Ascending aorta (tissue), 2 donors: ENCODE measurements at regions not wholly inside any gene's neighbourhood (a gene's known extent, or its start where the extent isn't known, plus 50 kb on each side); places are given as distances from the start of the nearest gene placed in this dataset.

Source experiments
- DNase-seq, 2 donors: peaks; one replicate each; pipeline ENCODE4 v3.0.0-alpha.2; 2019; ENCODE audit warnings: low spot score in 2 of 2
- H3K27ac ChIP-seq, 2 donors: fragments of 200-600 bp; sonication (generic); one replicate each; pipeline ENCODE4 v1.5.1; 2016 to 2017; ENCODE audit warnings: mild to moderate bottlenecking in 1 of 2
- H3K27me3 ChIP-seq: fragments of 200-600 bp; sonication (generic); one replicate; pipeline ENCODE4 v1.5.1; 2017
- H3K36me3 ChIP-seq, 2 donors: fragments of 200-600 bp; sonication (generic); one replicate each; pipeline ENCODE4 v1.5.1; 2016
- H3K4me1 ChIP-seq, 2 donors: fragments of 200-600 bp; sonication (generic); one replicate each; pipeline ENCODE4 v1.5.1; 2016 to 2017; ENCODE audit warnings: mild to moderate bottlenecking in 1 of 2
- H3K4me3 ChIP-seq, 2 donors: fragments of 200-600 bp; sonication (generic); one replicate each; pipeline ENCODE4 v1.5.1; 2016 to 2017; ENCODE audit warnings: mild to moderate bottlenecking in 1 of 2
- H3K9me3 ChIP-seq, 2 donors: fragments of 200-600 bp; sonication (generic); one replicate each; pipeline ENCODE4 v1.5.1; 2016
- CTCF ChIP-seq, 3 experiments: fragments of 200-600 bp in 2 of 3; fragments of 450-650 bp in 1 of 3; sonication (generic) in 2 of 3; IDR thresholded peaks; one replicate each; pipeline ENCODE4 v1.5.1; 2016 to 2019; ENCODE audit warnings: antibody characterized with exemption in 3 of 3, mild to moderate bottlenecking in 1 of 3, moderate library complexity in 1 of 3
- intact Hi-C: fragments of 100-400 bp; cut with DNase I; formaldehyde crosslinking; loops from one replicate; pipeline ENCODE4 v1.15.1; 2023

DNA sequence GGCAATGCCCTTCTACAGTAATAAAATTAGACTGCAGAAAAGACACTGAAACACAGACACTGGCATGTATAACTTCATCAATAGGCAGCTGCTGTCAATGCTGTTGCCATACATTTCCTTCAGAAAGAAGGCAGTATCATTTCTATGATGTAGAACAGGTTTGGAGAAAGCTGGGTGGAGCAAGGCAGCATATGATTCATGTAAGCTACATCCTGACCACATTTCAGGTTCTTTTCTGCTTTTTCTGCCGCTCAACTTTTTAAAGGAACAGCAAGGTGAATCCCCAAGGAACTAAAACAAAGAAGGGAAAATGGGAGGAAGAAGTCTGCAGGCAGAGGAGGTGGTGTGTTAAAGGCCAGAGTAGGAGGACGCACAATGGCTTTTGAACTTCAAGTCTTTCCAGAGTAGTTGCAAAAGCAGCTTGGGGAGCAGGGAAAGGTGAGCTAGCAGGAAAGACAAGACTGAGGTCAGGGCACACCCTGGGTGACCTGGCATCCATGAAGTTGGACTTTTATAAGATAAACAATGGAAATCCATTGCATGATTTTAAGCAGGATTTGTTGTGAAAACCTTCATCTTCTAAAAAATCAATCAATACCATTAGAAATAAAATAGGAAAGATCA lies 142.1 kb downstream of the MED10 start:
- intact Hi-C loops, result no loop called here

DNA sequence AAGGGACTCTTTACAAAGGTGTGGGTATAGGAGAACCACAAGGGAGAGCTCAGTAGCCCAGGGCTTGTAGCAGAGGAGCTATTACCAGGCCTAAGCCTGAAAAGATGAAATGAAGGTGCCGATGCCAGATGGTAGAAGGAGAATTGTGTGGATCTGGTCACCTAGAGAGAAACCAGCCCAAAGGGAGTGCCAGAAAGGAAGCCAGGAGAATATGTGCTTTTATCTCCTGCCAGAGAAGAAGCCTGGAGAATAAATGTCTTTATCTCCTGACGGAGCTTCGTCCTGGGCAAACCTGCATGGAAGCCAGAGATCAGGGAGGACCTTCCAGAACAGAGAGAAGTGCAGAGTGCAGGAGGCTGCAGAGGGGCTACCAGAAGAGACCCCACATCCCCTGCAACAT lies 142.6 kb downstream of the MED10 start:
- no peak overlapping the region for H3K27ac ChIP-seq
- peaks cover 0 to 7% of the 10 kb centered on the region in 2 donors for H3K9me3 ChIP-seq
- H3K4me1 ChIP-seq, result no peaks in the 10 kb centered on the region
- no peak for TF ChIP-seq CTCF (IDR thresholded peaks at IDR 0.05)
- H3K27me3 ChIP-seq, result no peaks in the 10 kb centered on the region
- intact Hi-C loops, result no loop called here
- H3K4me3 ChIP-seq, result no peak overlapping the region
- H3K36me3 ChIP-seq, result no peaks in the 10 kb centered on the region
- DNase-seq, result no peak

More for the DNA sequence above, 142.1 kb downstream of the MED10 start:
- H3K27ac ChIP-seq, result no peak overlapping the region
- no peaks in the 10 kb centered on the region for H3K36me3 ChIP-seq
- H3K27me3 ChIP-seq, result no peaks in the 10 kb centered on the region
- no peak overlapping the region for H3K4me3 ChIP-seq
- no peak for DNase-seq
- no peak for TF ChIP-seq CTCF (IDR thresholded peaks at IDR 0.05)
- H3K4me1 ChIP-seq, result no peaks in the 10 kb centered on the region
- peaks cover 0 to 7% of the 10 kb centered on the region in 2 donors for H3K9me3 ChIP-seq

GRCh38 chr5:6228257-6229250 lies 149.8 kb downstream of the MED10 start:
- DNase-seq, result no peak
- Histone ChIP-seq H3K36me3 (no peaks in the 10 kb centered on the region), H3K27ac (peak overlapping the region in 1 of 2 donors; percentile 18), H3K4me3 (no peak overlapping the region), H3K4me1 (no peaks in the 10 kb centered on the region), H3K9me3 (no peaks in the 10 kb centered on the region), H3K27me3 (no peaks in the 10 kb centered on the region)
- intact Hi-C loops, result no loop called here
- no peak for TF ChIP-seq CTCF (IDR thresholded peaks at IDR 0.05)

DNA sequence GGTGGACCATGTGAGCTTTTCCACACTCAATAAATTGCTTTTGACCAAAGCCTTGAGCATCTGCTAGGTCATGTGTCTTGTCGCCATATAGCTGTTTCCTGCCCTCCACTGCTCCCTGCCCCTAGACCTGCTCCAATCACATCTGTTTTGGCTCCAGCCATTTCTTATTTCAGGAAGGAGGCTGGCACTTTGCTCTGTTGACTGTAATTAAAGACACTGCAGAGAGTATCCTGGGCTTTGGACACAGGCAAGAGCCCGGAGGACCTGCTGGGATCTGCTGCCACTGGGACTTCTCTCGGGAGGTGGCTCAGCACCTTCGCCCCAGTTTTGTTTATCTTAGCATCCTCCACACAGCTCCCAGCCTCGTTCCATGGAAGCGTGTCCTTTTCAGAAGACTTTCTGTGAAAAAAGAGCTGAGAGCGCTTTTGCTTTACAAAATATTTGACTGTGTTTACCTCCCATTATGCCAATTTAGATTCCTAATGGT lies 153.2 kb downstream of the MED10 start:
- Histone ChIP-seq H3K36me3 (no peaks in the 10 kb centered on the region), H3K27ac (no peak overlapping the region), H3K9me3 (no peaks in the 10 kb centered on the region), H3K4me3 (no peak overlapping the region), H3K4me1 (no peaks in the 10 kb centered on the region), H3K27me3 (no peaks in the 10 kb centered on the region)
- intact Hi-C loops, result no loop called here
- DNase-seq, result no peak
- no peak for TF ChIP-seq CTCF (IDR thresholded peaks at IDR 0.05)

DNA sequence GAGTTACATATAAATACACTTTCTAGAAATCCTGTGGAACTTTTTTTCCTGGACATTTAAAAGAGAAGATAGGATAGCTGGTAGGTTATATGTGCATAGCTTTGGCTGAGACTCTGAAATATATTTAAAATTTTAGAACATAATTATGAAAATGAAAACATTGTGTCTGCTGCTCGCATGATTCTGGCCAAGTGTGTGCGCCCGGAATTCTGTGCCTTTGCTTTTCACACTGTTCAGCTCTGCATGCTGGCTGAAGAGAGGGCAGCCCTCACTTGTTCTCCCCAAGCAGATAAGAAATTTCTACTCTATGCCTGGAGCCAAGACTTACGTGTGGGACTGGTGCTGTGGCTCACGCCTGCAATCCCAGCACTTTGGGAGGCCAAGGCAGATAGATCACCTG lies 153.9 kb downstream of the MED10 start:
- no peak overlapping the region for H3K27ac ChIP-seq
- H3K36me3 ChIP-seq, result no peaks in the 10 kb centered on the region
- no peak for DNase-seq
- intact Hi-C loops, result no loop called here
- TF ChIP-seq CTCF (IDR thresholded peaks at IDR 0.05), result no peak
- H3K4me3 ChIP-seq, result no peak overlapping the region
- no peaks in the 10 kb centered on the region for H3K9me3 ChIP-seq
- H3K4me1 ChIP-seq, result no peaks in the 10 kb centered on the region
- no peaks in the 10 kb centered on the region for H3K27me3 ChIP-seq
